Midbrain (tissue), 1 donor: ENCODE measurements at regions not wholly inside any gene's neighbourhood (a gene's known extent, or its start where the extent isn't known, plus 50 kb on each side); places are given as distances from the start of the nearest gene placed in this dataset.
"Not testable (repeated sequence)": the region's sequence is repeated elsewhere in the genome, so short reads cannot be mapped to it uniquely, and the experiment has no call there.

Source experiments
- DNase-seq: peaks from one replicate; lab custom pipeline; 2025; lab: John Stamatoyannopoulos, UW

DNA sequence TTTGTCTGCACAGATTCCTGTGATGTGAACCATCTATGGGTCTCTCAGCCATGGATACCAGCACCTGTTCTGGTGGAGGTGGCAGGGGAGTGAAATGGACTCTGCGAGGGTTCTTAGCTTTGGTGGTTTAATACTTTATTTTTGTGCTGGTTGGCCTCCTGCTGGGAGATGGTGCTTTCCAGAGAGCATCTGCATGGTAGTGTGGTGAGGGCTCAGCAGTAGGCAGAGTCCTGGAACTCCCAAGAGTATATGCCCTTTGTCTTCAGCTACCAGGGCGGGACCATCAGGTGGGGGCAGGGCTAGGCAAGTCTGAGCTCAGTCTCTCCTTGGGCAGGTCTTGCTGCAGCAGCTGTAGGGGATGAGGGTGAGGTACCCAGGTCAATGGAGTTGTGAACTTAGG, 97.5 kb upstream of the TRIM2 start:
- DNase-seq: not testable (repeated sequence)

DNA sequence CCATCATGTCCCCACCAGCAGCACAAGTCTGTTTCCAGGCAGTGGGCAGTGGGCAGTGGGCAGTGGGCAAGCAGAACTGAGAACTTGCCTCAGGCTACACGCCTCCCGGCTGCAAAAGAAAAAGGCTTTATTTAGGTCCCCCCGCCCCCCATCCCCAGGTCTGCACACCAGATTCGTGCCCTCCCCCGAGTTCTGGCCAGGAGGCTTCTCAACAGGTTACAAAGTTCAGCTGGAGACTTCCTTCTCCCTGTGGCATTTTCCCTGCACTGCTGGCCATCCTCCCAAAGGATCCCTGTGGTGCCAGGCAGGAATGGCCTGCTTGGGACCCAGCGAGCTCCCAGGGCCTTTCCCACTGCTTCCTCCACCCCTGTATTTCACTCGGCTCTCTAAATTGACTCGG, 97.0 kb upstream of the TRIM2 start:
- no peak for DNase-seq

DNA sequence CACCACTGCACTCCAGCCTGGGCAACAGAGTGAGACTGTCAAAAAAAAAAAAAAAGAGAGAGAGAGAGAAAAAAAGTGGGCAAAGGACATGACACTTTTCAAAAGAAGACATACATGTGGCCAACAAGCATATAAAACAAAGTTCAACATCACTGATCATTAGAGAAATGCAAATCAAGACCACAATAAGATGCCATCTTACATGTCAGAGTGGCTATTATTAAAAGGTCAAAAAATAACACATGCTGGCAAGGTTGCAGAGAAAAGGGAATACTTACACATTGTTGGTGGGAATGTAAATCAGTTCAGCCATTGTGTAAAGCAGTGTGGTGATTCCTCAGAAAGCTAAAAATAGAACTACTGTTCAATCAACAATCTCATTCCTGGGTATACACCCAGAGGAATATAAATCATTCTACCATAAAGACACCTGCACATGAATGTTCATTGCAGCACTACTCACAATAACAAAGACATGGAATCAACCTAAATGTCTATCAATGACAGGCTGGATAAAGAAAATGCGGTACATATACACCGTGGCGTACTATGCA, 94.9 kb upstream of the TRIM2 start:
- DNase-seq: no peak

DNA sequence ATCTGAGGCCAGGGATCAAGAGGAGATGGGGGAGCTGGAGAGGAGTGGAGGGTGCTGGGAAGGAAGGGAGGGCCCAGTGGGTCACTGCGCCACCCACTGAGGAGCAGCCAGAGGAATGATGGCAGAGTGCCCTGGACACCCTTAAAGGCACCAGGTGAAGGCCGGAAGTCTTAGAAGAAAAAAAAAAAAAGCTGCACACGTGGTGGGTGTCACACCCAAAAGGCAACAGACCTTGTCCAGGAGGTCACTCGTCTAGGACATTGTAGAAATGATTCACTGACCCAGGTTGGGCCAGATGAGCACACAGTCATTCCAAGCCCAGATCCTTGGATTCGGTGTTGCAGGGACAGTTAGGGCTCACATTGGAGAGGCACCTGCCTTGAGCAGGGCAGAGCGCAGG, 93.5 kb upstream of the TRIM2 start:
- DNase-seq: no peak

DNA sequence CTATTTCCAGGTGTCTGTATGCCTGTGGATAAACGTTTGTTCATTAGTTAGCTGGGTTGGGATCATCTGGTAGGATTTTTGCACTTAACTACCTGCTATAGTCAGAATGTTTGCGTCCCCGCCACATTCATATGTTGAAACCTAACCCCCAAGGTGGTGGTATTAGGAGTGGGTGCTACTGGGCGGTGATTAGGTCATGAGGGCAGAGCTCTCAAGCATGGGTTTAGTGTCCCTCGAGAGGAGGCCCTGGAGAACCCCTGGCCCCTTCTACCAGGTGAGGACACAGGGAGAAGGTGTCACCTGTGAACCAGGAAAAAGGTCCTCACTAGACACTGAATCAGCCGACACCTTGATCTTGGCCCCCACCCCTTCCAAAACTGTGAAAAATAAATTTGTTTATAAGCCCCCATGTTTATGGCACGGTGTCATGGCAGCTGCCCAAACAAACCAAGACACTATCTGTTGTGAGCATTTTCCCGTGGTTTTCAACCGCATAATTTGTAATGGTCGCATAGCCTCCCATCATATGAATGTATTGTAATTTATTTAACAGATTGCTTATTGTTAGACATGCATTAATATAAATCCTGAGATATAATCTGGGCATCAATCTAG, 92.7 kb upstream of the TRIM2 start:
- no peak for DNase-seq

DNA sequence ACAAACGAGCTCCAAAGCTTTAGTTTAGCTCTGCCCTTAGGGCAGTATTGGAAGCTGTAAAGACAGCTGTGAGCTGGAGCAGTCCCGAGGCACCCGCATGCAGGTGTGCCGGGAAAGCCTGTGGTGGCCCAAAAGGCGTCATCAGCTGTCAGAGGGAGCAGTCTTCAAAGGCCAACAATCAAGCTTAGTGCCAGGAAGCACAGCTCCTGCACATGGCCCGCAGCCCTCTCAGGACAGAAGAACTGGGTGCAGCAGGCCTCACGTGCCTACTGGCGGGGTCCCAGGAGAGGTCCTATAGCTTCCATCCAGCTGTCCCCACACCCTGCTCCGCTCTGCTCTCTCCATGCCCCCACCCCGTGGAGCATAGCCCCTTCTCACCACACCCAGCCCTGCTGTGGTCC, 92.2 kb upstream of the TRIM2 start:
- DNase-seq: no peak

DNA sequence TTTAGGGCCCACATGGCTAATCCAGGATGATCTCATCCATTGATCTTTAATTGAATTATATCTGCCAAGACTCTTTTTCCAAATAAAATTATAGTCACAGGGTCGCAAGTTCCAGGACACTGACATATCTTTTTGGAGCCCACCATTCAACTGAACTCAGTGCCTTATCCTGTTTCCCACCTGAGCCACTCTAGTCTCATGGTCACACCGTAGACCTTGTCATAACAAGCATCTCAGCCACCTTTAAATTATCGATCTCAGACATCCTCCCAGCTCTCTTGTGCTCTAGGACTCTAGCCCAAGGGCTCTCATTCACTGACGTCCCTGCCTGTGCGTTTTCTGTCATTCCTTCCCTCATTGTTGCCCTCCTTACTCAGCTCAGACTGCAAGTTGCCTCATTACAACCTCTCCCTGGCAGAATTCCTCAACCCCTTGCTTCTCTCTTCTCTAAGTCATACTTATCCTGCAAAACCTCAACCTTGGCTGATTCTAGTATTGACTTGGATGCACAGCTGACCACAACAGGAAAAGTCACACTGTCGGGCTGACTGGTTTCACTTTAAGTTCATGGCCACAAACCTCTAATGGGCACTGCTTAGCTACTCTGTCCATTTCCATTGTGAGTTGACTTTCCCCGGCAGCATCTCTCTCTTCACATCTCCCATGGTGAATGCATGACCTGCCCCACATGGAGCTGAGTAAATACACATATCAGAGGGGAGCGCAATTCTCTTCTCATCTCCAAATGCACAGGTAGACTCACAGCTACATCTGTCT, 91.0 kb upstream of the TRIM2 start:
- DNase-seq: no peak

DNA sequence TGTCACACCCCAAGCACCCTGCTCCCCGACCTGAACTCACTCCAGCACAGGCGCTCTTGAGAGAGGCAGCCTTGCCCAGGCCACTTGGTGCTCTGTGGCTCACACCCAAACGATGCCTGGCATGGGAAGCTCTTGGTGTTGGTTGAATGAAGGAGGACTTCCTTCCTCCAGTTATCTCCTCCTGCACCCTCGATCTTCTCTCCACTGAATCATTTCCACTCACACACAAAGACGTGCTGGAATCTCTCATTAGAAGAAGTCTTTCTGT, 90.5 kb upstream of the TRIM2 start:
- DNase-seq: no peak

DNA sequence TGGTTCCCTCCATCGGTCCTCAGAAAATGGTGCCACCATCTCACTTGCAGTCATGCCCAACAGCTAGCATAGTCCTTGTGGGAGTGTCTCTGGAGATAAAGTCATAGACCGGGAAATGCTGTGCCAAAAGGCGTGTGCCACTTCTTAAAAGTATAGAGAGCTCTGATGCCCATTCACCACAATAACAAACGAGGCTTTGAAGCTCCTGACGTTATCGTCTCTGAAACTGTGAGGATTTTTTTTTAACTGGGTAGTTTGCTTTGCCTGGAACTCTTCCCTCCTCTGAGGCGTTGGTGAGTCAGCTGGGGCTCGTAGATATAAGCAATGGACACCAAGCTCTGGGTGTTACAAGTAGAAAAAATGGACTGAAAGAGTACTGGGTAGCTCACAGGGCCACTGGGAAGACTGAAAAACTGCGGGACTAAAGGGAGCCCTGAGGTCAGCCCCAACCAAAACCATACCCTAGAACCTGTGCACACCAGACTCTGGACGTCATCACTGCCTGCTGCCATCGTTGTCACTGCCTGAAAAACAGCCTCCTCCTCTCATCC, 89.4 kb upstream of the TRIM2 start:
- no peak for DNase-seq

DNA sequence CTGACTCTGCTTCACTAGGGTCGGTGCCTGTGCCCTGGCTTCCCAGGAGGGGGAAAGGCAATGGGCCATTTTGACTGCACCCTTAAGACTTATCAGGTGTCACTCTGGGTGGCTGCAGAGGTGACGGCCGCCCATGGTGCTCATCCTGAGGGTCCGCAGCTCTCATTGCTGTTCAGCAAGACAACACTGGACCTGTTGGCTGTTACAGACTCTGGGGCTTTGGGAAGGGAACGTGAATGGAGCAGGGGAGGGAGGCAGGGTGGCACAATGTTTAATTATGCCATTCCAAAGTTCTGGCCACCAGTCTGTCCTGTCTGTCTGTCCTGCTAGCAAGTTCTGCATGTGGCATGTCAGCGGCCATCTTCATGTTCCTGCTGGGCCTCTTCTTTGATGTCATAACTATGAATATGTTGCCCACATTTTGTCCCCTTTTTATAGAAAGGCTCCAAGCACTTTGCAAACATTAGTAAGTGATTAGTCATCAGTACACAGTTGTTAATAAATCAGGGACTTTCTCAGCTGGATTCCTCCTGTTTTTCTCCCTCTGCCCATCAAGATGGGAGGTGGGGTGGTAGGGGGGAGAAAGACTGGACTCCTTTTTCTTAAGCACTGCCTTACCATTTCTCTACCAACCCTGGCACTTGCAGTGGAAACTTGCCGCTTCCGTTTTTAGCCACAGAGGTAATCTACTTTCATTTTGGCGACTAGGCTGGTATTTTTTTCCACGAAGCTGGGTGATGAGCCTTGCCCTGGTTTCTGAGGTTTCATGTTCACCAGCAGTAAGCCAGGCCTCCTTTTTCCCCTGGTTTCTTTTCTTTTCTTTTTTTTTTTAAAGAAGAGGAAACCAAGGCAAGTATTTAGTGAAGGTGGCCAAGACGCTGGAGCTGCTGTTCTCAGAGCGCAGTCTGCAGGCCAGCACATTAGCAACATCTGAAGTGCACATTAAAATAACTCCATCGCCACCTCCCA, 88.6 kb upstream of the TRIM2 start:
- no peak for DNase-seq

DNA sequence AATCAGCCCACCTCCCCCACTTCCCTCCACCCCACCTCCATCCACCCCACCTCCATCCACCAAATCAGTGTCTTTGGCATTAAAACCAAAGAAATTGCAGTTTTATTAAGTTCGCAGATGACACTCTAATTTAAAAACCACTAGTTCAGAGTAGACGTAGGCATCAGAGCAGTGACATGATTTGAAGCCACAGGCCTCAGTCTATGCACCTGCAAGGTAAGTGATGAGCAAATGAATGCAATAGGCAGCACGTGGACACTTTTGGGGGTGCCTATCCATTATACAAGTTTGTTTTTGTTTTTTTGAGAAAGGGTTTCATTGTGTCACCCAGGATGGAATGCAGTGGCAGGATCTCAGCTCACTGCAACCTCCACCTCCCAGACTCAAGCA, 88.0 kb upstream of the TRIM2 start:
- DNase-seq: no peak

DNA sequence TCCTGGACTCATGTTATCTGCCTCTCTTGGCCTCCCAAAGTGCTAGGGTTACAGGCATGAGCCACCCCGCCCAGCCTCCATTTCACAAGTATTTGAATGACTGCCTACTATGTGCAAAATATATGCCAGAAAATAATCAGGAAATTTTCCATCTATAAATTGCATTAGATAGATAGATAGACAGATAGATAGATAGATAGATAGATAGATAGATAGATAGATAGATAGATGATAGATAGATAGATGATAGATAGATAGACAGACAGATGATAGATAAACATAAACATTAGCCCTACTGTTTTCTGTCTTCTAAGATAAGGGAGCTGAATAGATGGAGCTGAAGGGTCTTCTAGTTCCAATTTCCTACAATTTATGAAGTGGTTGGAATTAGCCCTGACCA, 87.4 kb upstream of the TRIM2 start:
- no peak for DNase-seq

DNA sequence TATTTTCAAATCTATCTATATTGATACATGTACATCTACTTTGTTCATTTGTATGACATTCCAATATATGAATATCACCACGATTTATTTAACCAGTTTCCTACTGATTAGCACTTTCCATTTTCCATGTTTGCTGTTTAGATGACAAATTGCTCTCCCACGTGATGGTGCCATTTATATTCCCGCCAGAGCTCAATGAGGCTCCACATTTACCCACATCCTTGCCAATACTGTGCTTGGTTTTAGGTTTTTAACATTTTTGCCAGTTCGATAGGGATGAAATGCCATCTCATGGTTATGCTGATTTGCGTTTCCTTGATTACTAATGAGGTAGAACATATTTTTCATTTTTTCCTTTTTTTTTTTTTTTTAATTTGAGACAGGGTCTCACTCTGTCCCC, 86.7 kb upstream of the TRIM2 start:
- DNase-seq: no peak

DNA sequence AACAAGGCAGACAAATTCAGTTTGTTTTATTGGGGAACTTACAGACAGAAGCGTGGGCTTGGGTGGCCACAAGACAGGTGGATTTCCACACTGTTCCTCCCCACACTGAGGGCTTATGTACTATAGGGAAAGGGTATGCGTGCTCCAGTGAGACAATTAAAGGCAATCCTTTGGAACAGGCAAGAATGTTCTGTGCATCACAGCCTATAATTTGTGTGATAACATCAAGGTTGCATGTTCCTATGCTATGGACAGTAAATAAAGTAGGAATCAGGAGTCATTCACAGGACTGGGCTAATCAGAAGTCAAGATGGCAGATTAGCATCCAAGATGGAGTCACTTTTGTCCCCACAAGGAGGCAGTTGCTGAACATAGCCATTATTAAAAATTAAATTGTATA, 84.6 kb upstream of the TRIM2 start:
- DNase-seq: no peak

DNA sequence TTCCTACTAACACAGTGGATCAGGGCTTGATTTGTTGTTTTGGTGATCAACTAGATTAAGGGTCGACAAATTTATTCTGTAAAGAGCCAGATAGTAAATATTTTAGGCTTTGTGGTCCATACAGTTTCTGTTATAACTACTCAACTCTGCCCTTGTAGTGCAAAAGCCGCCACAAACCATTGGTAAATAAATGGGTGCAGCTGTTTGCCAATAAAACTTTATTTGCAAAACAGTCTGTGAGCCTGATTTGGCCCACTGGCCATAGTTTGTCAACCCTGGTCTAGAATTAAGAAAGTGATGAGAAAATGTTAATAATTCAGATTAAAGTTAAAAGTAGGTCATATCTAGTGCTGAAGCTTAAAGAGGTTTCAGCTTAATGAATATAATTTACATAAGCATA, 84.0 kb upstream of the TRIM2 start:
- no peak for DNase-seq

DNA sequence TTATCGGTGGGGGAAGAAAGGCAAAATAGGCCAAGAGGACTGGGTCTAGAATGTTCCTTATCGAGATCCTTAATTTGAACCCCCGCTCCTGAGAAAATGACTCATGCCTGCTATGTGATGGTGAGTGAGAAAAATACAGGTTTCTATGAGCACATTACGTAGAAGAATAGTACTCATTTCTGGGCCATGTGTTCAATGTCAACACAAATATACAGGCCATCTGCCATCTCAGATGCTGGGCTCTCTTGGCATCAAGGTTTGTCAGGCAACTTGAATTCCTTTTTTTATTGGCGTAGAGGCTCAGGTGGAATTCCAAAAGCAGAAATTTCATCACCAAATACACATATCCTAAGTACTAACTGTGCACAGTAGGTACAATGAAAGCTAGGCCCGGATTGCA, 81.4 kb upstream of the TRIM2 start:
- no peak for DNase-seq

DNA sequence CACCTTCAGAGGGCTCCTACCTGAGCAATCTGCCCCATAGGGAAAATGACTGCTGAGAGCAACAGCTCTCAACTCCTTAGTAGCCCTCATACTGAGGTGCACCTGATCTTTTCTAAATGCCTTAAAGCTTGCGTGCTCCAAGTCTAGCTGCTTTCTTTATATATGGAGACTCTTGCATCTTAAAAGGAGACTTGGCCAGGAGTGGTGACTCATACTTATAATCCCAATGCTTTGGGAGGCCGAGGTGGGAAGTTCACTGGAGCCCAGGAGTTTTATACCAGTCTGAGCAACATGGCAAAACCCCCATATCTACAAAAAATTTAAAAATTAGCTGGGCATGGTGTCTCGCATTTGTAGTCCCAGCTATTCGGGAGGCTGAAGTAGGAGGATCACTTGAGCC, 78.1 kb upstream of the TRIM2 start:
- no peak for DNase-seq

DNA sequence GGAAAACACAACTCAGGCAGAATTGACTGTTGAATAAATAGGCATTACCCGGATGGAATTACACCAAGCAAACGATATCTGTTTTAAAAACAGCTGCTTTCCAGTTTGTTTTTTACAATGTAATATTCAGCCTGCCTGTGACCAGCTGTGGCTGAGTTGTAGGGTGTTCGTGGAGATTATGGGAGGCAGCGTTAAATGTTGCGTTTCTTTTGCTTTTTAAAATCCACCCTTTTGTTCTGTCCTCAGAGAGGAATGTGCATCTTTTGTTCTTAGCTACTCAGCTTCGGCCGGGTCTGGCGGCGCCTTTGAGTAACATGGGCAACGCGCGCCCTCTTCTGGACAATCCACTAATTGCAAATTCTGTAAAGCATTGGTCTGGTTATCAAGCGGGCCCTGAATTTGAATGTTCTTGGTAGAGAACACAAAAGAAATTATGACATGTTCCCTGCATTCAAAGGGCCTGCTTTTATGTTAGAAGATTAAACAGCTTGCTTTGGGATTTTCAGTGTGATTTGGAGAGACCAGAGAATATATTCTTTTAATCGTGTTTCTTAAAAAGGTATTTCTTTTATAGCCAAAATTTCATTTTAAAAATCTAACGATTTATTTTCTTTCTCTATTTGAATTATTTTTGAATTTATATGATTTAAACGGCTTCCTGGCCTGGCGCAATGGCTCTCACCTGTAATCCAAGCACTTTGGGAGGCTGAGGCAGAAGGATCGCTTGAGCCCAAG, 76.3 kb upstream of the TRIM2 start:
- DNase-seq: peak; percentile 95

DNA sequence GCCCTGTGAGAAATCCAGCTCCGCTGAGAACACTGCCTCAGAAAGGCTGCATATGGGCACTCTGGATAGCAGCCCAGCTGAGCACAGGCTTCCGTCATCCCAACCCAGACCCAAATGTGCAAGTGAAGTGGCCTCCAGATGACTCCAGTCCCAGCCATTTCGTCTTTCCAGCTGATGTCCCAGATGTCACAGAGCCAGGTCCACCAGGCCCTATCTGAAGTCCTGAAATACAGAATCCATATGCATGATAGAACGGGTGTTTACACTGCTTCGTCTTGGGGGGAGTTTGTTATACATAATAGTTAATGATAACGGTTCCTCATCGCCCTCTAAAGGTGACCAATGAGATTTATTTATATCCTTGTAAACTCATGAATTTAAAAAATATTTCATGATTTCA, 72.6 kb upstream of the TRIM2 start:
- peak; percentile 78 for DNase-seq

DNA sequence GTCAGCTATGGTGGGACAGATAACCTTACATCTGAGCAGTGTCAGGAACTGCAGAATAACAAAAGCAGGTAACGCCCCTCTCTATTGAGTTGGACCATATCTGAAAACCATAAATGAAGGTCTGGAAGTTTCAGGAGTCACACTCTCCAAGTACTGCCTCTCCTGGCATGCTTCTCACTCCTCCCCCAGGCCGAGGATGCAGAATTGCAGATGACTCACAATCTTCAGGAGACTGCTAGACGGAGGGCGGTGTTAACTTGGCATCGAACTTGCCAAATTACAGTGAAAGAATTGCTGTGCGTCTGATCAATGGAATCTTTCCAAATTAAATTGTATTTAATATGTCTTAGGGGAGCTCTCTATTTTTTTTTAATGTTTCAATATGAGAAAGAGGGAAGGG, 67.1 kb upstream of the TRIM2 start:
- no peak for DNase-seq

DNA sequence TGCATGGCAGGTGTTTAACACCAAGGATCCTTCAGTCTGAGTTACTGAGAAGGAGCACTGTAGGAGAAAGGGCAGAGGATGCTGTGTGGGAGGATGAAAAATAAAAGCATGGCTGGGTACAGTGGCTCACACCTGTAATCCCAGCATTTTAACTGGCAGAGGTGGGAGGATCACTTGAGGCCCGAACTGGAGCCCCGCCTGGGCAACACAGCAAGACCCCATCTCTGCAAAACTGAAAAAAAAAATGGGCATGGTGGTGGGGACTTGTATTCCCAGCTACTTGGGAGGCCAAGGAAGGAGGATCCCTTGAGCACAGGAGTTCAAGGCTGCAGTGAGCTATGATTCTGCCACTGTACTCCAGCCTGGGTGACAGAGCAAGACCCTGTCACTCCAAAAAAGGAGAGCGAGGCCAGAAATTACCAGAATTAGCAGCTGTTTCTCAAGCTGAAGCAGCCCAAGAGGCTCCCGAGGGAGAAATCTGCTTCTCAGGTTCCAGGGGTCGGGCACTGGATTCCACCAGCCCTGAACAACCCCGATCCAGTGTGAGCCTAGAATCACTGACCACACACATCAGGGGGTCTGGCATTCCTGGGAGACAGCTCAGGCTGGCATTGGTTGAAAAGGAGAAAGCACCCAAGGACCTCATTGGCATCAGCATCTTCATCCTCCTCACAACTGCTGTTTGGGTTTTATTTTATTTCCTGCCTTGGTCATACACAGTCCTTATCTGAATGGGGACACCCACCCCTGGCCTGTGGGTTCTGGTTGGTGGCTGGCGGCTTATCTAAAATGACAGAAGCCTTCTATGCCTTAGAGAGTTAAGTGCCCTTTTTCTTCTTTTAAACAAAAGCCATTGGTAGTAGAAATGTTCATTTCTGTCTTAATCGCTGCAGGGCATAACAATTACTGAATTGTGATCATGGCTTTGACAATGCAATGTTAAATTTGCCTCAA, 66.3 kb upstream of the TRIM2 start:
- DNase-seq: peak; percentile 21
